ENCODE measurements at regions not wholly inside any gene's neighbourhood (a gene's known extent, or its start where the extent isn't known, plus 50 kb on each side); places are given as distances from the start of the nearest gene placed in this dataset.

DNA sequence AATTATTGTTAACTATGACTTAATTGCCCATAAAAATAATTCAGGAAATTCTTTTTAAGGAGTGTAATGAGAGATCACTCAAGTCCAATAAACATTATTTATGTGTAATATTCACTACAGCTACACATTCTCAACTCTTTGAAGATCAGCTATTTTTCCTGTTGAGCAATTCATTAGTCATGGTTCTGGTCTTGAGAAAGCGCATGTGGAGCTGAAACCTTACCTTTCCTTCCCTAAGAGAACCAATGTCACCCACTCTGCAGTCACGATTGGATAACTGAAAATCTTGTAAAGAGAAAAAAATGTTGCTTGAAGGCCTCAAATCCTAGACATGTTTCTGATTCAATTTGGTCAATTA is 736.9 kb upstream of the MARCKS start:
- TF ChIP-seq, protein P1, sequence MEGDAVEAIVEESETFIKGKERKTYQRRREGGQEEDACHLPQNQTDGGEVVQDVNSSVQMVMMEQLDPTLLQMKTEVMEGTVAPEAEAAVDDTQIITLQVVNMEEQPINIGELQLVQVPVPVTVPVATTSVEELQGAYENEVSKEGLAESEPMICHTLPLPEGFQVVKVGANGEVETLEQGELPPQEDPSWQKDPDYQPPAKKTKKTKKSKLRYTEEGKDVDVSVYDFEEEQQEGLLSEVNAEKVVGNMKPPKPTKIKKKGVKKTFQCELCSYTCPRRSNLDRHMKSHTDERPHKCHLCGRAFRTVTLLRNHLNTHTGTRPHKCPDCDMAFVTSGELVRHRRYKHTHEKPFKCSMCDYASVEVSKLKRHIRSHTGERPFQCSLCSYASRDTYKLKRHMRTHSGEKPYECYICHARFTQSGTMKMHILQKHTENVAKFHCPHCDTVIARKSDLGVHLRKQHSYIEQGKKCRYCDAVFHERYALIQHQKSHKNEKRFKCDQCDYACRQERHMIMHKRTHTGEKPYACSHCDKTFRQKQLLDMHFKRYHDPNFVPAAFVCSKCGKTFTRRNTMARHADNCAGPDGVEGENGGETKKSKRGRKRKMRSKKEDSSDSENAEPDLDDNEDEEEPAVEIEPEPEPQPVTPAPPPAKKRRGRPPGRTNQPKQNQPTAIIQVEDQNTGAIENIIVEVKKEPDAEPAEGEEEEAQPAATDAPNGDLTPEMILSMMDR (IDR thresholded peaks at IDR 0.05; ENCODE audit: control insufficient read depth, extremely low read depth, insufficient read depth) = no peak
- DNase-seq (ENCODE audit: low read depth) = no peak
- no peak overlapping the region for H3K4me3 ChIP-seq (ENCODE audit: low read depth, low read length)

DNA sequence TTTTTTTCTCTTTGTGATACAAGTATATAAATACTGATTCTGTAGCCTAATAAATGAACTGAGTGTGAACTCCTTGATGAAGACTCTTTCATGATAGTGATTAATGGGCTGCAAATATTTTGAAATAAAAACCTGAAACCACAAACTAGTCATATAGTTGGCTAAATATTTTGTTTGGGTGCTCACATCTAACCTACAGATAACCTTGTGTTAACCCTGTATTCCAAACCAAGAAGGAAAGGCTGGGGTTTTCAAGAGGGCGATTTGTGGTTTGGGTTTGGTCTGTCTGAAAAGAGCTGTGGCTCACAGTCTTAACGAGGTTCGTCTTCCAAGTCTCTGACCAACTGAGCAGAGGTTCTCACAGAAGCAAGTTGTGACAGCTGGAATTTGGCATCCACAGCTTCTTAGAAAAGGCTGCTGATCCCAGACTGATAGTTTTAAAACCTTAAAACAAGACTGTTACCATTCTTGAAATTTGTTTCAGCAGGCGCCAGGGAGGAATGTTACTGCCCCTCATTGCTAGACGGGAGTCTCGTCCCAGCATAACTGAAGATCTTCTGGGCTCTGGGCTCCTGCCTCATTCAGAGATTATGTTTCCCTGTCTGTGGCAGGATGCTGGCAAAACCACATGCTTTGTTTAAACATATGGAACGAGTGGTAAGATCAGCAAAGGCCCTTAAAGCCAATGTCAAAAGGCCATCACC is 736.4 kb upstream of the MARCKS start:
- H3K4me3 ChIP-seq (ENCODE audit: low read depth, low read length) = no peak overlapping the region
- no peak for DNase-seq (ENCODE audit: low read depth)
- TF ChIP-seq, protein P1 (IDR thresholded peaks at IDR 0.05; ENCODE audit: control insufficient read depth, extremely low read depth, insufficient read depth) = no peak

GRCh38 chr6:113121571-113121970 is 735.6 kb upstream of the MARCKS start:
- H3K4me3 ChIP-seq (ENCODE audit: low read depth, low read length) = no peak overlapping the region
- no peak for DNase-seq (ENCODE audit: low read depth)
- TF ChIP-seq, protein P1 (IDR thresholded peaks at IDR 0.05; ENCODE audit: control insufficient read depth, extremely low read depth, insufficient read depth) = no peak

DNA sequence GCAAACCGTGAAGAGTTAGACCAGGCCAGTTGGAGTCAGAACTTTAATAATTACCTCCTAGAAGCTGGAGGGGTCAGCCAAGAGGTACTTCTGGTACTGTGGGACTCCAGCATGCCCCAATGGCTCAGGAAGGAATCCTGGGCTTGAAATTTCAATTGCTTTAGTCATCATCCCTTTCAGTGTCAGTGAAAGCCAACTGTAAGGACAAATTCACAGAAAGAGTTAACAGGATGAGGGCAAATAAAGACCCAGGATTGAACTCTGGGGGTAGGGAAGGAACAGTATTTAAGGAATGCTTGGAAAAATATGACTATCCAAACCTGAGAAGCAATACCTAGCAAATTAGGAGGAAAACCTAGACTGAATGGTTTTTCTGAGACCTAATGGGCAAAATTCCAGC is 735.1 kb upstream of the MARCKS start:
- TF ChIP-seq, protein P1 (IDR thresholded peaks at IDR 0.05; ENCODE audit: control insufficient read depth, extremely low read depth, insufficient read depth) = no peak
- no peak overlapping the region for H3K4me3 ChIP-seq (ENCODE audit: low read depth, low read length)
- DNase-seq (ENCODE audit: low read depth) = no peak

DNA sequence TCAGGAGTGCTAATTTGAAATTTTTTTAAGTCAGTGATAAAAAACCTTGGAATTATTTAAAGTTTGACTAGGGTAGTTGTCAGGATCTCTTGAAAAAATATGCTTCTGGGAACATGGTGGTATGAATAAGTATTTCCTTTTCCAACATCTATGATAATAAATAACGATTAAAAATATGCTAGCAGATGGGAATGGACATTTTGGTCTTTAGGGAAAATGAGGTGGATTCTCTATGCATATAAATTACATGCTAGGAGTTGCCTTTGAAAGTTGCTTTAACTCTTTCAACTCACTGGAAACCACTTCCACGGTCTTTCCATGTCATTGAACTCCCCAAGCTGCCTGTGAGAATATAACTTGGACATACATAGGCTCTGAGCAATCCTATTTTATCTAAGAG is 731.5 kb upstream of the MARCKS start:
- no peak for DNase-seq (ENCODE audit: low read depth)
- TF ChIP-seq, protein P1 (IDR thresholded peaks at IDR 0.05; ENCODE audit: control insufficient read depth, extremely low read depth, insufficient read depth) = no peak
- H3K4me3 ChIP-seq (ENCODE audit: low read depth, low read length) = no peak overlapping the region

DNA sequence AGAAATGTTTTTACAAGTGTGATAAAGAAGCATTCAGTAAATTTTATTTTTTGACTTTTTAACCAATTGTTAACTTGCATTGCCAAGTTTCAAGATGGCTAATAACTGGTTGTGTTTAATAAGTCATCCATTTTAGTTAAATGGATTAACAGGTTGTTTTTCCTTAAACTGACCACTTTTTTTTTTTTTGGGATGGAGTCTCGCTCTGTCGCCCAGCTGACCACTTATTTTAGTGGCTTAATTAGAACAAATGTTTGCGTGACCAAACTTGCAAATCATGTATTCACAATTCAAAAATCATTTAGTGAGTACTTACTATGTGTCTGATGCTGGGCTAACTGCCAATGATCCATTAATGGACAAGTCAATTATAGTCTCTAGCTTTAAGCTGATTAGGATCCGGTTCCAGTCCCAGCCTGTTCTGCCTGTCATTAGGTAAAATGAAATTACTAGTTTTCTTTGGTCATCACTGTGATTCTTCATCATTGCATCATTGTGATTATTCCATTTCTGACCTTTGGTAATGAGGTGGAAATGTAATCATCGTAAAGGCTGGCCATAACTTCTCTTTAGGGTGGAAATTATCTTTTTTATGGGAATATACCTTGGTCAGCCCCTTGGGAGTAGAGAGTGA is 729.2 kb upstream of the MARCKS start:
- DNase-seq (ENCODE audit: low read depth) = no peak
- no peak overlapping the region for H3K4me3 ChIP-seq (ENCODE audit: low read depth, low read length)
- TF ChIP-seq, protein P1 (IDR thresholded peaks at IDR 0.05; ENCODE audit: control insufficient read depth, extremely low read depth, insufficient read depth) = no peak

GRCh38 chr6:113128661-113129060 is 728.5 kb upstream of the MARCKS start:
- H3K4me3 ChIP-seq (ENCODE audit: low read depth, low read length) = no peak overlapping the region
- no peak for DNase-seq (ENCODE audit: low read depth)
- TF ChIP-seq, protein P1 (IDR thresholded peaks at IDR 0.05; ENCODE audit: control insufficient read depth, extremely low read depth, insufficient read depth) = no peak
